HL-60 (cell line): ENCODE measurements at regions not wholly inside any gene's neighbourhood (a gene's known extent, or its start where the extent isn't known, plus 50 kb on each side); places are given as distances from the start of the nearest gene placed in this dataset.

Experiments
- DNase-seq, 2 experiments: peaks; one replicate each; pipeline ENCODE4 v3.0.0-alpha.2; 2010 to 2020; ENCODE audit warnings: low read depth in 1 of 2, low spot score in 1 of 2
- H3K27ac ChIP-seq: fragments of 250-450 bp; sonication (Bioruptor Pico); replicated peaks from 2 replicates; pipeline ENCODE4 v1.5.1; 2020; ENCODE audit warnings: mild to moderate bottlenecking, moderate library complexity
- H3K27me3 ChIP-seq: fragments of 250-450 bp; sonication (Bioruptor Pico); 2 replicates; pipeline ENCODE4 v1.5.1; 2021; ENCODE audit warnings: mild to moderate bottlenecking, moderate library complexity; ENCODE audit not compliant: insufficient read depth, poor library complexity, severe bottlenecking
- H3K4me3 ChIP-seq: replicated peaks from 2 replicates; pipeline ENCODE4 v1.5.1; 2011; ENCODE audit warnings: mild to moderate bottlenecking, control low read depth, low read length; ENCODE audit not compliant: insufficient read depth
- GABPA ChIP-seq: IDR thresholded peaks from 2 replicates; pipeline ENCODE4 v1.6.1; 2012; ENCODE audit warnings: low read depth
- POLR2AphosphoS5 ChIP-seq: IDR thresholded peaks from 2 replicates; pipeline ENCODE4 v1.6.1; 2012; ENCODE audit warnings: low read depth
- SPI1 ChIP-seq: IDR thresholded peaks from 2 replicates; pipeline ENCODE4 v1.6.1; 2012; ENCODE audit warnings: low read depth, mild to moderate bottlenecking, borderline replicate concordance
- TF ChIP-seq, protein P1 (sequence below): IDR thresholded peaks from 2 replicates; pipeline ENCODE4 v1.6.1; 2012; ENCODE audit warnings: low read depth; ENCODE audit not compliant: insufficient replicate concordance
- TF ChIP-seq, protein P2 (sequence below): IDR thresholded peaks from one replicate; pipeline ENCODE4 v1.5.1; 2011; ENCODE audit warnings: low read length, control low read depth, inconsistent platforms; ENCODE audit not compliant: insufficient read depth

DNA sequence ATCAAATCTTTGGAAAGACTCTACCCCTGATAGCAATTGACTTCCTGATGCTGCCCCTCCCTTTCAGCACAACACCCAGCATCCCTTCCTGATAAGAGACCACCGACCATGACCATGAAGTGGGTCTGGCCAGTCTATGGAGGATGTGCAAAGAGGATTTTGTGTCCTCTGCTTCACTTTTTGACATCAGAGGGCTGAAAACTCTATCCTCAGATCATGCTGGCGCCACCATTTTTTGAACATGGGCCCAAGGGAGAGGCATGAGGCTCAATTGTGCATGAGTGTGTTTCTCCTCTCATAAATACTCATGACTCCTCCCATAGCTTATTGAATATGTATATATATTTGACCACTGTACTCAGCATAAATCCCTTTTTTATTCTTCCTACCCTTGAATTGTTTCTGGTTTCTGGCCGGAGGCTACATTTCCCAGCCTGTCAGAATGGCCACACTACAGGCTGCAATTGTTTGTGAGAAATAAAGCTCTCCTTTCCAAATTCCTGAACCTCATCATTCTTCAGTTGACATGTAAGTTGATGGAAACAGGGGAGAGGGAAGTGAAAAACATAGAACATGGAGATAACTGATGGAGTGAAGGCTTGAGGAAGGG is 314.1 kb downstream of the MYCN start:
- H3K4me3 ChIP-seq: no peak overlapping the region
- no peak for TF ChIP-seq POLR2AphosphoS5
- no peak for TF ChIP-seq SPI1
- TF ChIP-seq, protein P1, sequence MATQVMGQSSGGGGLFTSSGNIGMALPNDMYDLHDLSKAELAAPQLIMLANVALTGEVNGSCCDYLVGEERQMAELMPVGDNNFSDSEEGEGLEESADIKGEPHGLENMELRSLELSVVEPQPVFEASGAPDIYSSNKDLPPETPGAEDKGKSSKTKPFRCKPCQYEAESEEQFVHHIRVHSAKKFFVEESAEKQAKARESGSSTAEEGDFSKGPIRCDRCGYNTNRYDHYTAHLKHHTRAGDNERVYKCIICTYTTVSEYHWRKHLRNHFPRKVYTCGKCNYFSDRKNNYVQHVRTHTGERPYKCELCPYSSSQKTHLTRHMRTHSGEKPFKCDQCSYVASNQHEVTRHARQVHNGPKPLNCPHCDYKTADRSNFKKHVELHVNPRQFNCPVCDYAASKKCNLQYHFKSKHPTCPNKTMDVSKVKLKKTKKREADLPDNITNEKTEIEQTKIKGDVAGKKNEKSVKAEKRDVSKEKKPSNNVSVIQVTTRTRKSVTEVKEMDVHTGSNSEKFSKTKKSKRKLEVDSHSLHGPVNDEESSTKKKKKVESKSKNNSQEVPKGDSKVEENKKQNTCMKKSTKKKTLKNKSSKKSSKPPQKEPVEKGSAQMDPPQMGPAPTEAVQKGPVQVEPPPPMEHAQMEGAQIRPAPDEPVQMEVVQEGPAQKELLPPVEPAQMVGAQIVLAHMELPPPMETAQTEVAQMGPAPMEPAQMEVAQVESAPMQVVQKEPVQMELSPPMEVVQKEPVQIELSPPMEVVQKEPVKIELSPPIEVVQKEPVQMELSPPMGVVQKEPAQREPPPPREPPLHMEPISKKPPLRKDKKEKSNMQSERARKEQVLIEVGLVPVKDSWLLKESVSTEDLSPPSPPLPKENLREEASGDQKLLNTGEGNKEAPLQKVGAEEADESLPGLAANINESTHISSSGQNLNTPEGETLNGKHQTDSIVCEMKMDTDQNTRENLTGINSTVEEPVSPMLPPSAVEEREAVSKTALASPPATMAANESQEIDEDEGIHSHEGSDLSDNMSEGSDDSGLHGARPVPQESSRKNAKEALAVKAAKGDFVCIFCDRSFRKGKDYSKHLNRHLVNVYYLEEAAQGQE: no peak
- TF ChIP-seq, protein P2, sequence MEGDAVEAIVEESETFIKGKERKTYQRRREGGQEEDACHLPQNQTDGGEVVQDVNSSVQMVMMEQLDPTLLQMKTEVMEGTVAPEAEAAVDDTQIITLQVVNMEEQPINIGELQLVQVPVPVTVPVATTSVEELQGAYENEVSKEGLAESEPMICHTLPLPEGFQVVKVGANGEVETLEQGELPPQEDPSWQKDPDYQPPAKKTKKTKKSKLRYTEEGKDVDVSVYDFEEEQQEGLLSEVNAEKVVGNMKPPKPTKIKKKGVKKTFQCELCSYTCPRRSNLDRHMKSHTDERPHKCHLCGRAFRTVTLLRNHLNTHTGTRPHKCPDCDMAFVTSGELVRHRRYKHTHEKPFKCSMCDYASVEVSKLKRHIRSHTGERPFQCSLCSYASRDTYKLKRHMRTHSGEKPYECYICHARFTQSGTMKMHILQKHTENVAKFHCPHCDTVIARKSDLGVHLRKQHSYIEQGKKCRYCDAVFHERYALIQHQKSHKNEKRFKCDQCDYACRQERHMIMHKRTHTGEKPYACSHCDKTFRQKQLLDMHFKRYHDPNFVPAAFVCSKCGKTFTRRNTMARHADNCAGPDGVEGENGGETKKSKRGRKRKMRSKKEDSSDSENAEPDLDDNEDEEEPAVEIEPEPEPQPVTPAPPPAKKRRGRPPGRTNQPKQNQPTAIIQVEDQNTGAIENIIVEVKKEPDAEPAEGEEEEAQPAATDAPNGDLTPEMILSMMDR: no peak
- TF ChIP-seq GABPA: no peak
- H3K27ac ChIP-seq: no peak overlapping the region

DNA sequence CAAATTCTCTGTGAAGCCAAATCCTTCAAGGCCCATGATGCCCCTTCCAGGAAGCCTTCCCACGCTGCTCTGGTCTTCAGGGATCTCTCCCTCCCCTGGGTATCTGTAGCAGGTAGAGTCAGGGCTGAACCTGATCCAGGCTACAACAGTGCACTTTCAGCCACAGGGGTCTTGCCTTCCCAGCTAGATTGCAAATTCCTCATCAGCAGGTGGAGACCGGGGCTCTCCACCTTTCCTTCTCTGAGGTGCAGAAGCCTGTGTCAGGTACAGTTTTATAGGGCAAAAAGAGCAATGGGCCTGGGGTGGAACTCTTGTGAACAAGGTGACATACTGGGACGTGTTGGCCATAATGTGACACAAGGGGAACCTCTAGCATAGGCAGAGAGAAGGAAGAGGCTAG is 312.9 kb downstream of the MYCN start:
- H3K27me3 ChIP-seq: no peaks in the 10 kb centered on the region
- H3K4me3 ChIP-seq: no peak overlapping the region
- DNase-seq: no peak
- H3K27ac ChIP-seq: no peak overlapping the region
- TF ChIP-seq POLR2AphosphoS5 (no peak), SPI1 (no peak), GABPA (no peak)
- TF ChIP-seq, protein P2: no peak
- TF ChIP-seq, protein P1: no peak

More for the DNA sequence above, 314.1 kb downstream of the MYCN start:
- no peak for DNase-seq
- no peaks in the 10 kb centered on the region for H3K27me3 ChIP-seq

DNA sequence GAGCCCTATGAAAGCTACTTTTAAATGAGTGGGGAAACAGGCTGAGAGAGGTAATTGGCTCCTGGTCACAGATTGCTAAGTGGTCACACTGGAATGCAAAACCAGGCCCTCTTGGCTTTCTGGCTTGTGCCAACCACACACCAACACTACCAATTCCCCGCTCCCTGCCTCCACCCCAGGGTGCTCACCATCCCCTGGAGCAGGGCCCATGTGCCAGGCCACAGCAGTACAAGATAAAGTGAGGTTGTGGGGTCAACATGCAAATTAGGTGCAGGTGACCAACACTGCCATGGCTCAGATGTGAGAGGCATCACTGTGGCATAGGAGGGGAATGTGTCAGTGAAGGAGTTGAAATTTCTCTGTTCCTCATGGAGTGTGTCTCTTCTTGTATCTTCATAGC is 312.5 kb downstream of the MYCN start:
- TF ChIP-seq POLR2AphosphoS5 (no peak), GABPA (no peak), SPI1 (no peak)
- TF ChIP-seq, protein P1: no peak
- TF ChIP-seq, protein P2: no peak
- Histone ChIP-seq H3K27me3 (no peaks in the 10 kb centered on the region), H3K27ac (no peak overlapping the region), H3K4me3 (no peak overlapping the region)
- DNase-seq: no peak
